BE2C (cell line): ENCODE measurements at regions not wholly inside any gene's neighbourhood (a gene's known extent, or its start where the extent isn't known, plus 50 kb on each side); places are given as distances from the start of the nearest gene placed in this dataset.

Experiments
- DNase-seq: peaks from one replicate; pipeline ENCODE4 v3.0.0-alpha.2; 2020
- H3K27me3 ChIP-seq: fragments of 250-450 bp; sonication (Bioruptor Pico); 2 replicates; pipeline ENCODE4 v1.5.1; 2020; ENCODE audit warnings: mild to moderate bottlenecking
- H3K36me3 ChIP-seq: fragments of 250-450 bp; sonication (Bioruptor Pico); 2 replicates; pipeline ENCODE4 v1.5.1; 2020; ENCODE audit warnings: mild to moderate bottlenecking
- H3K4me1 ChIP-seq: fragments of 250-450 bp; sonication (Bioruptor Pico); 2 replicates; pipeline ENCODE4 v1.5.1; 2020
- H3K4me3 ChIP-seq: 2 replicates; pipeline ENCODE4 v1.5.1; 2011; ENCODE audit warnings: low read depth, low read length
- H3K9me3 ChIP-seq: fragments of 250-450 bp; sonication (Bioruptor Pico); 2 replicates; pipeline ENCODE4 v1.5.1; 2020
- CTCF ChIP-seq: IDR thresholded peaks from 2 replicates; pipeline ENCODE4 v1.5.1; 2012; ENCODE audit warnings: mild to moderate bottlenecking, low read depth, low read length

- no peaks in the 10 kb centered on the region for H3K4me1 ChIP-seq
- no peak for DNase-seq
- H3K27me3 ChIP-seq = no peaks in the 10 kb centered on the region
- no peak for TF ChIP-seq CTCF
- no peaks in the 10 kb centered on the region for H3K36me3 ChIP-seq
- no peak overlapping the region for H3K4me3 ChIP-seq
- no peaks in the 10 kb centered on the region for H3K9me3 ChIP-seq
These were observed 72.2 kb upstream of the ALX4 start for GRCh38 chr11:44382118-44382517.

DNA sequence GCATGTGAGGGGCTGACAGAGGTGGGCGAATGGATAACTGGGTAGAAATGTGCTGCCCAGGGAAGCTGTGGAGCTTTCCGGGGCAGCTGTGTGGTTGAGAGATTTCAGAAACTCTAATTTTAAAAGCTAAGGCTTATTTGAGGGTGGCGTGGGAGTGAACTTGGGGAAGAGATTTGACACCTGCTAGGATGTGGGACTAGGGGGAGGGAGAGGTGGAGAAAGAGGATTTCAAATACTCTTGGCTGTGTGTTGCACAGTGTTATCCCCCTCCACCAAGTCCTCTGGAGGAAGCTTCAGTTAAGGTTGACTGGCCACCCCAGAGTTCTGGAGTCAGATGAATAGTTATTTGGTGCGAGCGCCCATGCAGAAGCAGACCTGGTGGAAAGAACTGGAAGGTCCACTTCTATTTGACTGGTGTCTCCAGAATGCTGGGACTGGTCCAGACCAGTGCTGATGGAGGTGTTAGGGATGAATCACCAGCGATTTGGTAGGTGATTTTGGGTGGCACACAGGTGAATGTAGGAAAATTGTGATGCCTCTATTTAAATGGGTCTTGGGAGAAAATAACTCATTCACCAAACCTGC is 72.8 kb upstream of the ALX4 start:
- no peak for TF ChIP-seq CTCF
- H3K27me3 ChIP-seq = no peaks in the 10 kb centered on the region

GRCh38 chr11:44383246-44383645 is 73.3 kb upstream of the ALX4 start:
- Histone ChIP-seq H3K4me1 (no peaks in the 10 kb centered on the region), H3K36me3 (no peaks in the 10 kb centered on the region), H3K9me3 (no peaks in the 10 kb centered on the region), H3K4me3 (no peak overlapping the region), H3K27me3 (no peaks in the 10 kb centered on the region)
- TF ChIP-seq CTCF = no peak
- DNase-seq = no peak

More for the DNA sequence above, 72.8 kb upstream of the ALX4 start:
- Histone ChIP-seq H3K4me1 (no peaks in the 10 kb centered on the region), H3K9me3 (no peaks in the 10 kb centered on the region), H3K36me3 (no peaks in the 10 kb centered on the region), H3K4me3 (no peak overlapping the region)
- DNase-seq = no peak

DNA sequence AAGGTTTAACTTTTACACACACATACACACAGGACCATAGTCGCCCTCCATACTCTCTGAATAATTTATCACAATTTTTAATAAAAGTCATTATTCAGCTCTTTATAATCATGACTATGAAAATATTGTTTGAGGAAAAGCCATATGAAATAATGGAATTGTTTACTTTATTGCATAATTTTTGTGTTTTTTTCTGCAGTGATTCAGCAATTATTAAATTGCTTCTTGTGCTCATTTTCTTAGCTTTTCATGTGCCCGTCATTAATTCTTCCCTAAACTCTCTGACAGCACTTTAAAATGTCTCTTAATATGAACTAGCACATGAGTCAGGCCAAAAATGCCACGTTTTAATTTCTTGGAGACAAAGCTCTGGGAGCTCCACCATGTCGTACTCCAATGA is 77.5 kb upstream of the ALX4 start:
- H3K27me3 ChIP-seq = no peaks in the 10 kb centered on the region
- H3K9me3 ChIP-seq = no peaks in the 10 kb centered on the region
- H3K4me3 ChIP-seq = no peak overlapping the region
- no peaks in the 10 kb centered on the region for H3K4me1 ChIP-seq
- no peaks in the 10 kb centered on the region for H3K36me3 ChIP-seq
- DNase-seq = no peak
- TF ChIP-seq CTCF = no peak

DNA sequence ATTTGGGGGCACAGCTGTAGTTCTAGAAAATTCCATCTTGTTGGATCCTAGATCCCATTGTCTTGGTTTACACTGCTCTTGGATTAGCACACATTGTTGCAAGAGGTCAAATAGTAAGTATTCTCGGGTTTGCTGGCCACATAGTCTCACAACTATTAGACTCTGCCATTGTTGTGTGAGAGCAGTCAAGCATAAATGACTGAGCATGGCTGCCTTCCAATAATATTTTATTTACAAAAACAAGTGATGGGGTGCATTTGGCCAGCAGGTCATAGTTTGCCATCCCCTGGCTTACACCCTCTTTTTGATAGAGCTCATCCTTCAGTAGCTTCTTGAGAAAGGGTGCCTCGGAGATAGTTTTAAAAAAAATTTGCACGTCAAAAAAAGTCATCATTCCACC is 77.9 kb upstream of the ALX4 start:
- H3K4me1 ChIP-seq = no peaks in the 10 kb centered on the region
- H3K9me3 ChIP-seq = no peaks in the 10 kb centered on the region
- no peaks in the 10 kb centered on the region for H3K36me3 ChIP-seq
- no peak for TF ChIP-seq CTCF
- no peak for DNase-seq
- no peaks in the 10 kb centered on the region for H3K27me3 ChIP-seq
- H3K4me3 ChIP-seq = no peak overlapping the region

GRCh38 chr11:44388828-44389657 is 79.1 kb upstream of the ALX4 start:
- Histone ChIP-seq H3K4me1 (no peaks in the 10 kb centered on the region), H3K9me3 (no peaks in the 10 kb centered on the region), H3K4me3 (no peak overlapping the region), H3K36me3 (no peaks in the 10 kb centered on the region), H3K27me3 (no peaks in the 10 kb centered on the region; the same call in 1 of the 2 replicates)
- DNase-seq = no peak
- no peak for TF ChIP-seq CTCF
